Left lobe of liver (tissue), 2 donors: ENCODE measurements at regions not wholly inside any gene's neighbourhood (a gene's known extent, or its start where the extent isn't known, plus 50 kb on each side); places are given as distances from the start of the nearest gene placed in this dataset.

Experiments
- ATAC-seq: fragments of 200-7000 bp; cut with Tn5 transposase; one replicate; pipeline ENCODE4 v1.9.1; 2020; ENCODE audit warnings: mild to moderate bottlenecking, moderate library complexity
- DNase-seq: peaks from one replicate; pipeline ENCODE4 v3.0.0-alpha.2; 2020; ENCODE audit warnings: low spot score
- donor health status: DM: no; HTN: no; CAD: no; lungs with moderate emphysema.
- donor health status: DM: no; HTN: yes; CAD: no.

- DNase-seq (no peak), ATAC-seq (no peak)
Observed at GRCh38 chr1:5751833-5752745, 240.1 kb downstream of the NPHP4 start.

- DNase-seq (no peak), ATAC-seq (no peak)
Observed at GRCh38 chr1:5751163-5751540, 241.1 kb downstream of the NPHP4 start.

GRCh38 chr1:5750186-5751162, 241.8 kb downstream of the NPHP4 start:
- no peak for DNase-seq
- ATAC-seq: no peak

- no peak for ATAC-seq
- DNase-seq: no peak
Observed at GRCh38 chr1:5748286-5749225, 243.7 kb downstream of the NPHP4 start.

GRCh38 chr1:5747426-5748285, 244.6 kb downstream of the NPHP4 start:
- ATAC-seq (no peak), DNase-seq (no peak)

- no peak for ATAC-seq
- no peak for DNase-seq
Observed at GRCh38 chr1:5746611-5747425, 245.4 kb downstream of the NPHP4 start.

GRCh38 chr1:5745800-5746610, 246.2 kb downstream of the NPHP4 start:
- DNase-seq (peak; percentile 63), ATAC-seq (peak; percentile 93)

- ATAC-seq: no peak
Observed at GRCh38 chr1:5744911-5745799, 247.1 kb downstream of the NPHP4 start.

GRCh38 chr1:5744341-5744740, 247.9 kb downstream of the NPHP4 start:
- DNase-seq (no peak), ATAC-seq (no peak)

More at GRCh38 chr1:5744911-5745799, 247.1 kb downstream of the NPHP4 start:
- DNase-seq: no peak

GRCh38 chr1:5743435-5744095, 248.7 kb downstream of the NPHP4 start:
- ATAC-seq (no peak), DNase-seq (no peak)

GRCh38 chr1:5742801-5743200, 249.4 kb downstream of the NPHP4 start:
- ATAC-seq (no peak), DNase-seq (no peak)

GRCh38 chr1:5742032-5742431, 250.2 kb downstream of the NPHP4 start:
- DNase-seq: no peak

GRCh38 chr1:5740865-5741860, 251.1 kb downstream of the NPHP4 start:
- no peak for DNase-seq
- ATAC-seq: no peak

More at GRCh38 chr1:5742032-5742431, 250.2 kb downstream of the NPHP4 start:
- no peak for ATAC-seq

GRCh38 chr1:5740450-5740849, 251.8 kb downstream of the NPHP4 start:
- ATAC-seq (no peak), DNase-seq (no peak)

- ATAC-seq: no peak
- no peak for DNase-seq
Observed at GRCh38 chr1:5739561-5740078, 252.6 kb downstream of the NPHP4 start.
